AG08395 (cell line): ENCODE measurements at regions not wholly inside any gene's neighbourhood (a gene's known extent, or its start where the extent isn't known, plus 50 kb on each side); places are given as distances from the start of the nearest gene placed in this dataset.
"Not testable (repeated sequence)": the region's sequence is repeated elsewhere in the genome, so short reads cannot be mapped to it uniquely, and the experiment has no call there.

Experiments
- DNase-seq: peaks from one replicate; pipeline ENCODE4 v3.0.0; 2012; ENCODE audit warnings: mixed read lengths, low spot score

- DNase-seq: no peak
These were observed 147.6 kb downstream of the MAIP1 start for GRCh38 chr2:200102971-200103370.

GRCh38 chr2:200104015-200104414, 148.6 kb downstream of the MAIP1 start:
- DNase-seq: peak; percentile 47

- no peak for DNase-seq
These were observed 152.3 kb downstream of the MAIP1 start for GRCh38 chr2:200107514-200108217.

- no peak for DNase-seq
These were observed 154.0 kb downstream of the MAIP1 start for GRCh38 chr2:200109421-200109820.

- no peak for DNase-seq
These were observed 155.0 kb downstream of the MAIP1 start for GRCh38 chr2:200110381-200110780.

GRCh38 chr2:200113016-200113799, 157.8 kb downstream of the MAIP1 start:
- not testable (repeated sequence) for DNase-seq

- DNase-seq: no peak
These were observed 163.9 kb downstream of the MAIP1 start for GRCh38 chr2:200119236-200119635.

- DNase-seq: no peak
These were observed 166.5 kb downstream of the MAIP1 start for GRCh38 chr2:200121931-200122330.

- no peak for DNase-seq
These were observed 167.3 kb downstream of the MAIP1 start for GRCh38 chr2:200122683-200123082.

GRCh38 chr2:200124665-200125368, 169.4 kb downstream of the MAIP1 start:
- DNase-seq: not testable (repeated sequence)

- DNase-seq: no peak
These were observed 170.3 kb downstream of the MAIP1 start for GRCh38 chr2:200125444-200126284.

- not testable (repeated sequence) for DNase-seq
These were observed 170.9 kb downstream of the MAIP1 start for GRCh38 chr2:200126285-200126670.

GRCh38 chr2:200126680-200127079, 171.3 kb downstream of the MAIP1 start:
- not testable (repeated sequence) for DNase-seq

- peak; percentile 56 for DNase-seq
These were observed 172.5 kb downstream of the MAIP1 start for GRCh38 chr2:200127848-200128247.

GRCh38 chr2:200128296-200128695, 172.9 kb downstream of the MAIP1 start:
- no peak for DNase-seq

GRCh38 chr2:200129721-200130462, 174.5 kb downstream of the MAIP1 start:
- DNase-seq: no peak

GRCh38 chr2:200130762-200131166, 175.4 kb downstream of the MAIP1 start:
- no peak for DNase-seq

GRCh38 chr2:200131307-200131706, 175.2 kb upstream of the SPATS2L start:
- no peak for DNase-seq

- DNase-seq: no peak
These were observed 171.4 kb upstream of the SPATS2L start for GRCh38 chr2:200135082-200135481.

GRCh38 chr2:200136655-200137054, 169.8 kb upstream of the SPATS2L start:
- DNase-seq: no peak

GRCh38 chr2:200137271-200137670, 169.2 kb upstream of the SPATS2L start:
- no peak for DNase-seq
